Prostate gland (tissue), 2 donors: ENCODE measurements at regions not wholly inside any gene's neighbourhood (a gene's known extent, or its start where the extent isn't known, plus 50 kb on each side); places are given as distances from the start of the nearest gene placed in this dataset.

ENCODE experiments used
- DNase-seq: peaks from one replicate; pipeline ENCODE4 v3.0.0-alpha.2; 2019; ENCODE audit warnings: low spot score
- H3K27ac ChIP-seq, 2 donors: fragments of 200-600 bp; sonication (generic); 2 replicates each; pipeline ENCODE4 v1.5.1; 2017 to 2019
- H3K27me3 ChIP-seq: fragments of 200-600 bp; sonication (generic); replicated peaks from 2 replicates; pipeline ENCODE4 v1.5.1; 2019; ENCODE audit not compliant: insufficient read depth
- H3K36me3 ChIP-seq, 2 donors: fragments of 200-600 bp; sonication (generic); 1 replicate in 1 of 2; 2 replicates in 1 of 2; pipeline versions ENCODE4 v1.5.1 to v1.8.1; 2017 to 2019
- H3K4me1 ChIP-seq: fragments of 200-600 bp; sonication (generic); replicated peaks from 2 replicates; pipeline ENCODE4 v1.5.1; 2019
- H3K4me3 ChIP-seq, 2 donors: fragments of 200-600 bp; sonication (generic); 2 replicates each; pipeline ENCODE4 v1.5.1; 2017 to 2019
- H3K9me3 ChIP-seq: fragments of 200-600 bp; sonication (generic); 2 replicates; pipeline ENCODE4 v1.5.1; 2017
- POLR2A ChIP-seq: fragments of 450-650 bp; IDR thresholded peaks from one replicate; pipeline ENCODE4 v1.6.1; 2016; ENCODE audit warnings: antibody characterized with exemption, mild to moderate bottlenecking
- POLR2AphosphoS5 ChIP-seq: sonication (generic); formaldehyde crosslinking; IDR thresholded peaks from one replicate; pipeline ENCODE4 v1.6.1; 2017; ENCODE audit warnings: antibody characterized with exemption
- WGBS: methylation state at CpG from one replicate; pipeline ENCODE4 v1.1.5; 2018; 5-methylcytosine and 5-hydroxymethylcytosine counted together
- intact Hi-C: fragments of 100-400 bp; cut with DNase I; formaldehyde crosslinking; loops from one replicate; pipeline ENCODE4 v1.14.2; 2022
- TF ChIP-seq, protein P1 (sequence below), 4 experiments: fragments of 200-600 bp in 2 of 4; fragments of 450-650 bp in 2 of 4; sonication (generic) in 2 of 4; IDR thresholded peaks; 1 replicate in 3 of 4; 2 replicates in 1 of 4; pipeline ENCODE4 v1.5.1; 2016 to 2019; ENCODE audit warnings: antibody characterized with exemption in 4 of 4, mild to moderate bottlenecking in 2 of 4, moderate library complexity in 2 of 4

DNA sequence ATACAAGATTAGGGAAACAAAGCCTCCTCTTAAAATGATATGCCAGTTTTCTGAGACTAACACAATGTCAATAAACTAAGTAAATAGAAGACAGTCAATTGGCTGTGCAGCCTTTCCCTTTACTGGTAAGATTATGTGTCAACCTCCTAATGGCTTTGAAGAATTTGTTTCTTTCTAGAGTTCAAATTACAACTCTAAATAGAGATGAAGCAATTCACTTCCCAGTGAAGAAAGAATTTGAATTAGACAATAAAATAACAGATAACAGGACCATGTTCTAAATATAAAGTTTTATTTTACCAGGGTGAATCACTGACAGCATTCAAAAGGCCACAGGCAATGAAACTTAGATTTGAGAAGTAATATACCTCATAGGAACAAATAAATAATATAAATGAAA lies 680.3 kb downstream of the PLA2G4A start:
- DNase-seq = no peak
- H3K27me3 ChIP-seq = no peaks in the 10 kb centered on the region
- intact Hi-C loops = no loop called here

DNA sequence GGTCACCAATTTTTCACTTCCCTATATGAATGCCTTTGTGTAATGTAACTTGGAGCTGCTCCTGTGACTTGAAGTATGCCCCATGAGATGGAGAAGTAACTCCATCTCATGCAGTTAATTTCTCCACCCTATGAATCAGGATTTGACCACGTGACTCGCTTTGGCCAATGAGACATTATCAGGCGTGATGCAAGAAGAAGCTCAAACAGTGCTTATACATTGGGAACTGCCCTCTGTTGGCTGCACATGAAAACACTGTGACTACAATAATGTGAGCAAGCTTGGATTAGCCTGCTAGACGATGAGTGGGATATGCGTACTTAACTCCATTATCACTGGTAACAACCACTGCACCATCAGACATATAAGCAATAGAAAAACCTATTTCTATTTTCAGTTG lies 684.4 kb downstream of the PLA2G4A start:
- WGBS = 98% methylated on average over 5 of the region's 5 CpGs
- no peak overlapping the region for H3K4me3 ChIP-seq
- H3K9me3 ChIP-seq = no peaks in the 10 kb centered on the region
- intact Hi-C loops = no loop called here
- no peaks in the 10 kb centered on the region for H3K4me1 ChIP-seq
- TF ChIP-seq, protein P1, sequence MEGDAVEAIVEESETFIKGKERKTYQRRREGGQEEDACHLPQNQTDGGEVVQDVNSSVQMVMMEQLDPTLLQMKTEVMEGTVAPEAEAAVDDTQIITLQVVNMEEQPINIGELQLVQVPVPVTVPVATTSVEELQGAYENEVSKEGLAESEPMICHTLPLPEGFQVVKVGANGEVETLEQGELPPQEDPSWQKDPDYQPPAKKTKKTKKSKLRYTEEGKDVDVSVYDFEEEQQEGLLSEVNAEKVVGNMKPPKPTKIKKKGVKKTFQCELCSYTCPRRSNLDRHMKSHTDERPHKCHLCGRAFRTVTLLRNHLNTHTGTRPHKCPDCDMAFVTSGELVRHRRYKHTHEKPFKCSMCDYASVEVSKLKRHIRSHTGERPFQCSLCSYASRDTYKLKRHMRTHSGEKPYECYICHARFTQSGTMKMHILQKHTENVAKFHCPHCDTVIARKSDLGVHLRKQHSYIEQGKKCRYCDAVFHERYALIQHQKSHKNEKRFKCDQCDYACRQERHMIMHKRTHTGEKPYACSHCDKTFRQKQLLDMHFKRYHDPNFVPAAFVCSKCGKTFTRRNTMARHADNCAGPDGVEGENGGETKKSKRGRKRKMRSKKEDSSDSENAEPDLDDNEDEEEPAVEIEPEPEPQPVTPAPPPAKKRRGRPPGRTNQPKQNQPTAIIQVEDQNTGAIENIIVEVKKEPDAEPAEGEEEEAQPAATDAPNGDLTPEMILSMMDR (IDR thresholded peaks at IDR 0.05) = no peak
- no peak for TF ChIP-seq POLR2A
- no peak for TF ChIP-seq POLR2AphosphoS5
- DNase-seq = no peak
- no peaks in the 10 kb centered on the region for H3K27me3 ChIP-seq
- no peak overlapping the region for H3K27ac ChIP-seq
- H3K36me3 ChIP-seq = no peaks in the 10 kb centered on the region

More for the DNA sequence above, 680.3 kb downstream of the PLA2G4A start:
- no peaks in the 10 kb centered on the region for H3K36me3 ChIP-seq
- no peaks in the 10 kb centered on the region for H3K9me3 ChIP-seq
- no peak overlapping the region for H3K4me3 ChIP-seq
- H3K27ac ChIP-seq = no peak overlapping the region
- TF ChIP-seq POLR2A = no peak
- TF ChIP-seq, protein P1 (IDR thresholded peaks at IDR 0.05) = no peak
- no peak for TF ChIP-seq POLR2AphosphoS5
- no peaks in the 10 kb centered on the region for H3K4me1 ChIP-seq

DNA sequence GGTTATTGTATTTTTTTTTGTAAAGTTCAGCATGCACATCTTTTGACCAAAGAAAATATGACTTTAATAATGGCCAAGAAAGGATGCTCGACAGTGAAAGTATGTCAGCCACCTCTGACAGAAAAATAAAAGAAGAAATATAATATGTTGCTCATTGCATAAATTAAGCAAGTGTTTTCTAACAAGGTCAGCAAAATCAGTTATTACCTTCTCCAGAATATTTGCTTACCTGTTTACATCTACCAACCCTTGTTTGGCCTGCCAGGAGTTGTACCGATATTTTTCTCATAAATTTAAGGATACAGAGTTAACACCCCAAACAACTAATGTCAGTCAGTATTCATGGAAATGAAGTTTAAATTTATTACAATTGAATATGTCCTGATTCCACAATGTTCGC lies 685.4 kb downstream of the PLA2G4A start:
- TF ChIP-seq, protein P1 (IDR thresholded peaks at IDR 0.05) = no peak
- no peak for TF ChIP-seq POLR2AphosphoS5
- Histone ChIP-seq H3K9me3 (no peaks in the 10 kb centered on the region), H3K27me3 (no peaks in the 10 kb centered on the region), H3K27ac (no peak overlapping the region), H3K4me3 (no peak overlapping the region), H3K4me1 (no peaks in the 10 kb centered on the region), H3K36me3 (no peaks in the 10 kb centered on the region)
- intact Hi-C loops = no loop called here
- no peak for DNase-seq
- 92% methylated on average over 3 of the region's 3 CpGs for WGBS

DNA sequence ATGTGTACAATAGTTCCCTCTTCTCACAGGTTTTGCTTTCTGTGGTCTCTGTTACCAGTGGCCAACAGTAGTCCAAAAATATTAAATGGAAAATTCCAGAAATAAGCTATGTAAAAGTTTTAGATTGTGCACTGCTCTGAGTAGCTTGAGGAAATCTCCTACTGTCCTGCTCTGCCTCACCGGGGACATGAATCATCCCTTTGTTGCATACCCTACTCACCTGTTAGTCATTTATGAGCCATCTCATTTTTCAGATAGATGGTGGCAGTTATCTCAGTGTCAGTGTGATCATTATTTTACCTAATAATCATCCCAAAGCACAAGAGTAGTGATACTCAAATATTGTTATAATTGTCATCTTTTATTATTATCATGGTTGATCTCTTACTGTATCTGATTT lies 688.1 kb downstream of the PLA2G4A start:
- H3K27me3 ChIP-seq = no peaks in the 10 kb centered on the region
- DNase-seq = no peak
- no peak overlapping the region for H3K4me3 ChIP-seq
- H3K4me1 ChIP-seq = no peaks in the 10 kb centered on the region
- TF ChIP-seq POLR2A (no peak), POLR2AphosphoS5 (no peak)
- TF ChIP-seq, protein P1 (IDR thresholded peaks at IDR 0.05) = no peak
- no peaks in the 10 kb centered on the region for H3K9me3 ChIP-seq
- intact Hi-C loops = no loop called here
- WGBS = 64% methylated on average over 1 of the region's 1 CpG
- no peaks in the 10 kb centered on the region for H3K36me3 ChIP-seq
- no peak overlapping the region for H3K27ac ChIP-seq

DNA sequence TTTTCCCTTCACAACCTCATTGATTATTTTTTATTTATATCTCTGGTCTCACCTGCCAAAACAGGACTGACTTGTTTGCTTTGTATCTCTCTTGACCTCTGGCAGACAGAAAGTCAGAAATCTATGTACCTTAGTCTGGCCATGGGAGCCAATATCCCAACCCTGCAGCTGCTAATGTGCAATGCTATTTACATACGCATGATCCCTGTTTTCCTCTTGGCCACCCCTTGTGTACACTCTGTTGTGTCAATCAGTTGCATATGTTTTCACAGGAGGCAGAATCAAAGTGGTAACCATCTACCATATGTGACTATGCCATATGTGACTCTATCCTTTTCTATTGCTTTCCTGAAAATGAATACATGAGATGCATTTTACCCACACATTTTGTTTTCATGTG lies 688.8 kb downstream of the PLA2G4A start:
- 65% methylated on average over 1 of the region's 1 CpG for WGBS
- no peak for TF ChIP-seq POLR2A
- TF ChIP-seq POLR2AphosphoS5 = no peak
- TF ChIP-seq, protein P1 (IDR thresholded peaks at IDR 0.05) = no peak
- H3K4me3 ChIP-seq = no peak overlapping the region
- intact Hi-C loops = no loop called here
- H3K36me3 ChIP-seq = no peaks in the 10 kb centered on the region
- no peaks in the 10 kb centered on the region for H3K9me3 ChIP-seq
- H3K27ac ChIP-seq = no peak overlapping the region
- no peak for DNase-seq
- H3K27me3 ChIP-seq = no peaks in the 10 kb centered on the region
- no peaks in the 10 kb centered on the region for H3K4me1 ChIP-seq
